DOHH2 (cell line): ENCODE measurements at regions not wholly inside any gene's neighbourhood (a gene's known extent, or its start where the extent isn't known, plus 50 kb on each side); places are given as distances from the start of the nearest gene placed in this dataset.

ENCODE experiments used
- EZH2phosphoT487 ChIP-seq: fragments of 200-600 bp; sonication (generic); IDR thresholded peaks from 2 replicates; pipeline ENCODE4 v1.6.1; 2017; ENCODE audit warnings: borderline replicate concordance, mild to moderate bottlenecking, antibody characterized with exemption, low read length, moderate library complexity, mixed read lengths
- TF ChIP-seq, protein P1 (sequence below): fragments of 200-600 bp; sonication (generic); IDR thresholded peaks from one replicate; pipeline ENCODE4 v1.5.1; 2014; ENCODE audit warnings: antibody characterized with exemption, mild to moderate bottlenecking, low read depth, low read length; ENCODE audit not compliant: poor library complexity, severe bottlenecking

DNA sequence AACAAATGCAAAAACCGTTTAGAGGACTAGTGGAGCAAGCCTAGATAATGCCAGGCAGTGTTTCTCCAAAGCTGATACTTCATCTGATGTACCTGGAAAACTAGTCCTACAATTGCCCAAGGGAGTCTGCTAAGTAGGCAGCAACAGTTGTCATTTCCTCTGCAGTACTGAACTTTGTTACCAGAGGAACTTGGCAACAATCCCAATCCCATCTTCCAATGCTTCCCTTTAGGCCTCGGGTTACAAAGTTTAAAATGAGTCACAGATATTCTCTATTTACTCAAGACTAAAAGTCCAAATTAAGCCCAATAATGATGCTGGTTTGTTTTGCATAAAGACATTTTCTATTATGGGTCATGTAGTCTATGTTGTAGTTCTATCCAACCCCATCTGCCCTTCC, 120.0 kb upstream of the GLRA2 start:
- TF ChIP-seq, protein P1, sequence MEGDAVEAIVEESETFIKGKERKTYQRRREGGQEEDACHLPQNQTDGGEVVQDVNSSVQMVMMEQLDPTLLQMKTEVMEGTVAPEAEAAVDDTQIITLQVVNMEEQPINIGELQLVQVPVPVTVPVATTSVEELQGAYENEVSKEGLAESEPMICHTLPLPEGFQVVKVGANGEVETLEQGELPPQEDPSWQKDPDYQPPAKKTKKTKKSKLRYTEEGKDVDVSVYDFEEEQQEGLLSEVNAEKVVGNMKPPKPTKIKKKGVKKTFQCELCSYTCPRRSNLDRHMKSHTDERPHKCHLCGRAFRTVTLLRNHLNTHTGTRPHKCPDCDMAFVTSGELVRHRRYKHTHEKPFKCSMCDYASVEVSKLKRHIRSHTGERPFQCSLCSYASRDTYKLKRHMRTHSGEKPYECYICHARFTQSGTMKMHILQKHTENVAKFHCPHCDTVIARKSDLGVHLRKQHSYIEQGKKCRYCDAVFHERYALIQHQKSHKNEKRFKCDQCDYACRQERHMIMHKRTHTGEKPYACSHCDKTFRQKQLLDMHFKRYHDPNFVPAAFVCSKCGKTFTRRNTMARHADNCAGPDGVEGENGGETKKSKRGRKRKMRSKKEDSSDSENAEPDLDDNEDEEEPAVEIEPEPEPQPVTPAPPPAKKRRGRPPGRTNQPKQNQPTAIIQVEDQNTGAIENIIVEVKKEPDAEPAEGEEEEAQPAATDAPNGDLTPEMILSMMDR: no peak
- TF ChIP-seq EZH2phosphoT487: no peak
